Retina (tissue), 1 donor: ENCODE measurements at regions not wholly inside any gene's neighbourhood (a gene's known extent, or its start where the extent isn't known, plus 50 kb on each side); places are given as distances from the start of the nearest gene placed in this dataset.
"Not testable (repeated sequence)": the region's sequence is repeated elsewhere in the genome, so short reads cannot be mapped to it uniquely, and the experiment has no call there.

Experiments used
- DNase-seq: peaks from one replicate; pipeline ENCODE4 v3.0.0-alpha.2; 2016

GRCh38 chr4:17055788-17056187 lies 157.3 kb upstream of the LDB2 start:
- DNase-seq: no peak

DNA sequence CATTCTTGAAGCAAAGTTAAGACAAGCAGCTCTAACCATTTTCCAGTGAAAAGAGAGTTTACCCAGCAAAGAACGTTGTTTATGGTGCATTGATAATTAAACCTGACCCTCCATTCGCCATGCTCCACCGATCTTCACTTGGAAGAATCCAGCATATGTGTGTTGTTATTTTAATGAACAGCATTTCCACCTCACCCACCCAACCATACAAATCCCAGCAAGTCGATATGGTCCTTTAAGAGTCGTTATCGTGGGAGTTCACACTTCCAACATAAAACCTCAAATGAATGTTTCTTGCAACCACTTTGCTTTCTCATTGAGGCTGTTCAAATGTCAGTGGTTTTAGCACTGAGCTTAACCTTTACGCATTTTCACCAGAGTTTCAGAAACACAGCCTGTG lies 147.4 kb upstream of the LDB2 start:
- DNase-seq: no peak

DNA sequence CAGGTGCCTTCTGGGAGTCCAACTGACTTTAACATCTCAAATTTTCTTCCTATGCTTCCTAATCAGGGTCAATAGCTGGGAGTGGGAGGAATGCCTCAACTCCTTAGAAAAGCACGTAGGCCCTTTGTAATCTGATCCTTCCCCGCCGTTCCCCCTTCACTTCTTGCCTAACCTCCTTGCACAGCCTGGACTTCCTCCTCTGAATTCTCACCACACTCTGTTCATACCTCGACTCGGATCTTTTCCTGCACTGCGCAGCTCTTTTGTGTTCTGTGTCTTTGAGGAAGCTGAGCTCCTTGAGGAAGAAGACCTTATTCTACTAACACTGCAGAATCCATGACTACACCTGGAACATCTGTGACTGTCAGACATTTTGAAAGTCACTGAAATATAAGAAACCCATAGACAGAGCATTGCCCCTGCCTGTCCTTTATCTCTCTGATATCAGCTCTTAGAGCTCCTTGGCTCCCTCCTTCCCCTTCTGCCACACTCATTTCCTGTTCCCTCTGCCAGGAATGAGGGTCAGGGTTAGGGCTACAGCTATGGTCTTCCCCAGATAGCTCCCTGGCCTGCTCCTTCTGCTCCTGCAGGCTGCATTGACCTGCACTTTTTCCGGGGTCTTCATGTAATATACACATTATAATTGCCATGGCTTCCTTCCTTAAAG lies 140.2 kb upstream of the LDB2 start:
- DNase-seq: no peak

- no peak for DNase-seq
Observed at GRCh38 chr4:17033768-17034181, 135.3 kb upstream of the LDB2 start.

GRCh38 chr4:17033025-17033767 lies 134.8 kb upstream of the LDB2 start:
- no peak for DNase-seq

DNA sequence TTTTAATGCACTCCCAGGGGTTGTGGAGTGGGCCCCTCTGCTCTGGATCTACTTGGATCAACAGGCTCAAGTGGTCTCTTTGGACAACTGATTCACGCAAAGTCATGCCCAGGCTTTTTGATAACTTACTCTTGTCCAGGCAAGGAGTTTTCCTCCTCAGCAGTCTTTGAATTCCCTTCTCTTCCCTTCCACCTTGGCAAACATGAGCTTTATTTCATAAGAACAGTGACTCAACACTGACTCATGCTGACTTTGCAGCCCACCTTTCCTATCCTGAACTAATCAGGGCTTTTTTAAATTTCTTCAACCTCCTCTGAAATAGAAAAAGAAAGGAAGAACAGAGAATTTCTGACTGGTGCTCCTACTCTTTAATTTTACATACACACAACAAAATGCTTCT lies 132.1 kb upstream of the LDB2 start:
- DNase-seq: no peak

DNA sequence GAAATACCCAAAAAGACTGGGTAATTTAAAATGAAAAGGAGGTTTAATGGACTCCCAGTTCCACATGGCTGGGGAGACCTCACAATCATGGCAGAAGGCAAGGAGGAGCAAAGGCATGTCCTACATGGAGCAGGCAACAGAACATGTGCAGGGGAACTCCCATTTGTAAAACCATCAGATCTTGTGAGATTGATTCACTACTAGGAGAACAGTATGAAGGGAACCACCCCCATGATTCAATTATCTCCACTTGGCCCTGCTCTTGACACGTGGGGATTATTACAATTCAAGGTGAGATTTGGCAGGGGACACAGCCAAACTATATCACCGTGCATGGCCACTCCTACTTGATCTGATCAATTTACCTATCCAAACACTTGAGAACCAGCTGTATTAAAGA lies 131.5 kb upstream of the LDB2 start:
- DNase-seq: no peak

GRCh38 chr4:17029432-17029831 lies 131.0 kb upstream of the LDB2 start:
- DNase-seq: no peak

GRCh38 chr4:17027495-17027894 lies 129.1 kb upstream of the LDB2 start:
- no peak for DNase-seq

- DNase-seq: no peak
Observed at GRCh38 chr4:17024425-17024824, 126.0 kb upstream of the LDB2 start.

GRCh38 chr4:17020901-17021300 lies 122.5 kb upstream of the LDB2 start:
- no peak for DNase-seq

- no peak for DNase-seq
Observed at GRCh38 chr4:17020451-17020850, 122.0 kb upstream of the LDB2 start.

DNA sequence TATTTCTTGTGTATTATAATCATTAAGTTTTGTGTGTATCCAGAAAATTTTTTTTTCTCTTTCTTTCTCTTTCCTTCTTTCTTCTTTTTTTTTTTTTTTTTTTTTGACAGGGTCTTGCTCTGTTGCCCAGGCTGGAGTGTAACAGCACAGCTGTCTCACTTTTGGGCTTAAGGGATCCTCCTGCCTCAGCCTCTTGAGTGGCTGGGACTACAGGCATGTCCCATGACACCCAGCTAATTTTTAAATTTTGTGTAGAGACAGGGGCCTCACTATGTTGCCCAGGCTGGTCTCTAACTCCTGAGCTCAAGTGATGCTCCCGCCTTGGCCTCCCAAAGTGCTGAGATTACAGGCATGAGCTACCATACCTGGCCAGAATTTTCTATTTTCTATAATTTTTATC lies 120.2 kb upstream of the LDB2 start:
- DNase-seq: not testable (repeated sequence)

DNA sequence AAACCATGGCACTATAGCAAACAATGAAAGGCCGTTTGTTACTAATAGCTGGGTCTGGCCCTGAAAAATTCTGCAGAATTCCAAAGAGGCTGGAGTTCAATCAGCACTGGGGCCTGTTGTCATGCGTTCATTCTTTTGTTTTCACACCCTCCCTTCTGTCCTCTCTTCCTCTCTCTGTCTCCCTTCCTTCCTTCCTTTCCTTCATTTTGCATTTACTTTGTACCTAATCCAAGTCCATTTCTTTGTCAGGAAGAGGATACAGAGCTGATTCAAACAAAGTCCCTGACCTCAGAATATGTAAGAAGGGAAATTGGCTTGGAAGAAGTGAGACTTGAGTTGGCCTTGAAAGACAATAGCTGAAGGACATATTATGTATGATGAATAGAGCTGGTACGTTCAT lies 119.6 kb upstream of the LDB2 start:
- no peak for DNase-seq

- no peak for DNase-seq
Observed at GRCh38 chr4:17013382-17014006, 115.0 kb upstream of the LDB2 start.

DNA sequence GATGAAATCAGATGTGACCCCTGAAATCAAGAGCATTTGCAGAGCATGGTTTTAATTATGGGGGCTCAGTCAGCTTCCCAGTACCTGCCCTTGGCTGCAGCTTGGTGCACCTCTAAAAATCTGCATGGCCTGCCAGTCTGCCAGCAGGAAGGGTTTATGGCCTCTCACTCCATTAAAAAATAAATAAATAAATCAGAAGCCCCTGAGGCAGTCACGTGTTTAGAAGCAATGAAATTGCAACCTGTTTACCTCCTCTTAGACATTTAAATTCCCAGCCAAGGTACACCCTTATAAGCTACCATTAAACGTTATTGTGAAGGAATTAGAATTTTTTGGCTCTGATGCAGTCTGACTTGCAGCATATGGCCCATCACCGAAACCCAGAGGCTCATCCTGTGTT lies 114.0 kb upstream of the LDB2 start:
- DNase-seq: no peak

- DNase-seq: no peak
Observed at GRCh38 chr4:17010426-17011087, 112.1 kb upstream of the LDB2 start.

- no peak for DNase-seq
Observed at GRCh38 chr4:17009871-17010367, 111.5 kb upstream of the LDB2 start.

GRCh38 chr4:17008834-17009345 lies 110.4 kb upstream of the LDB2 start:
- DNase-seq: no peak

DNA sequence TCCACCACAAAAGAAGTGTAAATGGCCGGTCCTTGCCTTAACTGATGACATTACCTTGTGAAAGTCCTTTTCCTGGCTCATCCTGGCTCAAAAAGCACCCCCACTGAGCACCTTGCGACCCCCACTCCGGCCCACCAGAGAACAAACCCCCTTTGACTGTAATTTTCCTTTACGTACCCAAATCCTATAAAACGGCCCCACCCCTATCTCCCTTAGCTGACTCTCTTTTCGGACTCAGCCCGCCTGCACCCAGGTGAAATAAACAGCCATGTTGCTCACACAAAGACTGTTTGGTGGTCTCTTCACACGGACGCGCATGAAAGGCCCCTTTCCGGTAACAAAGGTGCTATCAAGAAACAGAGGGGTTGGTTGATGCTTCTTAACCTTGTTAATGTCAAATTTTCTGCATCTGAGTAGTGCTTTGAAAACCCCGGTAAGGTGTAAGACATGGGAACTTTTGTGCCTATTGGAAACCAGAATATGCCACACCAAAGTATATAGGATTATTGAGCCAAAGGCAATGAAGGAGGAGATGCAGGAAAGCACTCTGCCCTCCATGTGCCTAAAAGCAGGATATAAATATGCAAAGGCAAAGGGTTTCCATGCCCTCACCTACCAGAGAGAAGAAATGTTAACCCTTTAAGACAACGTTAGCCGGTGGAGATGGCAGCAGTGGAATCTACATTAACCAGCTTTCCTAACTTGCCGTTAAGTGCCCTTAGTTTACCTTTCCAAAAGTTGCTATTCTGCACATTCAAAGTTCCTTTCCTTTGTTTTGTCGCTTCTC lies 105.4 kb upstream of the LDB2 start:
- not testable (repeated sequence) for DNase-seq

DNA sequence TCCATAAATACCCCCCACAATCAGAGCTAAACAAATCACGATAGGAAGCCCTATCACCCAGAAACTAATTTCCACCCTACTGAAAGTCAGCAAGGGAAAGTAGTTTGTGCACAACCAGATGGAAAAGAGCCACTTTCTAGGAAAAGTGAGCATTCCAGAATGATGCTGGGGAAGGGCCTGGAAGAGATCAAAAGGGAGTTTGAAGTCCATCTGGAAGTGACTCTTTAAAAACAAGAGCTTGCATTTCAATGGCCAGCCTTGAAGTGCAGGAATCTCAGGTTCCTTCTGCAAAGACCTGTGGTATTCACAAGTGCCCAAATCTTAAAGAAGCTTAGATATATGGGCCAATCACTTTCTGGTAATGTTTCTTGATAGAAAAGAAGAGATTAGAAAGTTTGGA lies 97.0 kb upstream of the LDB2 start:
- DNase-seq: no peak
